ENCODE measurements at regions not wholly inside any gene's neighbourhood (a gene's known extent, or its start where the extent isn't known, plus 50 kb on each side); places are given as distances from the start of the nearest gene placed in this dataset.

DNA sequence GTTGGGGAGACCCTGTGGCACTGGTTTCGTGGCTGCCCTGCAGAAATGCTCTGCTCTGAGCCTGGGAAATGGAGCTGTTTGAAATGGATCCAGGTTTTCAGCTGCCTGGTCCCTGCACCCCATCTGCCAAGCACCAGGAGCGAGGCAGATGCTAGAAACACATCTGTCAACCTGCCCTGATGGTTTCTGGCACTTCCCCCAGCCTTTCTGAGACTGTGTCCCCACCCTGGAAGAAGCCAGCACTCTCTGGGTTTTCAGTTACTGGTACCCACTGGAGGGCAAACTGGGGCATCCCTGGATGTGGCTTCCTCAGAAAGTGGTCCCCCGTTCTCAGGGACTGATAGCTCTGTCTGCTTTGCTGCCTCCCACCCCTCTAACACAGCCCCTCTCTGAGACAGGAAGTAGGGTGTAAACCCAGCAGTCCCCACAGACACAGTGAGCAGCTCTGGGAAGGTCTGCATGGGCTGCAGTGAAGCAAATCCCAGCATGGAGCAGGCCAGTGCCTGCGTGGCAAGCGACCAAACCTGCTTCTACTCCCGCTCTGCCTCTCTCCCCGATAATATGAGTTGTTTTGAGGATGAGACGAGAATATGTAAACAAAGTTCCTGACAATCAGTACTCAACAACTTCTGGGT lies 54.2 kb upstream of the MAFB start:
- H3K9me3 ChIP-seq (ENCODE audit: low read length) = no peaks in the 10 kb centered on the region
- no peak overlapping the region for H3K9ac ChIP-seq (ENCODE audit: low read length)
- intact Hi-C loops (cut with micrococcal nuclease) = no loop called here
- ChIA-PET CTCF (no interaction called here), POLR2A (ENCODE audit: unreplicated experiment) (interaction anchor here (0.6 kb wide), 1 partner anchor 1552 kb away, joined by 3 read pairs; no protein-coding TSS in a partner anchor)
- no peak overlapping the region for H3K4me3 ChIP-seq (ENCODE audit: low read length)
- DNase-seq = no peak
- H3K79me2 ChIP-seq (ENCODE audit: low read length) = no peaks in the 10 kb centered on the region
- no peaks in the 10 kb centered on the region for H3F3A ChIP-seq (ENCODE audit: low read length, unreplicated experiment)
- H3K4me2 ChIP-seq (ENCODE audit: low read length) = no peak overlapping the region
- H3K27me3 ChIP-seq (ENCODE audit: low read length) = peaks cover 63% of the 10 kb centered on the region
- H4K20me1 ChIP-seq (ENCODE audit: low read length) = no peaks in the 10 kb centered on the region
- no peaks in the 10 kb centered on the region for H3K36me3 ChIP-seq (ENCODE audit: low read depth, low read length)
- no peak overlapping the region for H3K27ac ChIP-seq (ENCODE audit: low read length)
- ATAC-seq = no peak
- H3K9me2 ChIP-seq (replicated peaks; ENCODE audit: low read length) = no peaks in the 10 kb centered on the region
- no peak overlapping the region for H2AFZ ChIP-seq (ENCODE audit: low read length)
- H3K4me1 ChIP-seq (ENCODE audit: insufficient read depth, low read length) = no peaks in the 10 kb centered on the region
- no peak for TF ChIP-seq EZH2phosphoT487 (IDR thresholded peaks at IDR 0.05; ENCODE audit: borderline replicate concordance, low read length)
- no peak for TF ChIP-seq EZH2 (IDR thresholded peaks at IDR 0.05; ENCODE audit: low read length, unreplicated experiment)
- TF ChIP-seq, protein P1, sequence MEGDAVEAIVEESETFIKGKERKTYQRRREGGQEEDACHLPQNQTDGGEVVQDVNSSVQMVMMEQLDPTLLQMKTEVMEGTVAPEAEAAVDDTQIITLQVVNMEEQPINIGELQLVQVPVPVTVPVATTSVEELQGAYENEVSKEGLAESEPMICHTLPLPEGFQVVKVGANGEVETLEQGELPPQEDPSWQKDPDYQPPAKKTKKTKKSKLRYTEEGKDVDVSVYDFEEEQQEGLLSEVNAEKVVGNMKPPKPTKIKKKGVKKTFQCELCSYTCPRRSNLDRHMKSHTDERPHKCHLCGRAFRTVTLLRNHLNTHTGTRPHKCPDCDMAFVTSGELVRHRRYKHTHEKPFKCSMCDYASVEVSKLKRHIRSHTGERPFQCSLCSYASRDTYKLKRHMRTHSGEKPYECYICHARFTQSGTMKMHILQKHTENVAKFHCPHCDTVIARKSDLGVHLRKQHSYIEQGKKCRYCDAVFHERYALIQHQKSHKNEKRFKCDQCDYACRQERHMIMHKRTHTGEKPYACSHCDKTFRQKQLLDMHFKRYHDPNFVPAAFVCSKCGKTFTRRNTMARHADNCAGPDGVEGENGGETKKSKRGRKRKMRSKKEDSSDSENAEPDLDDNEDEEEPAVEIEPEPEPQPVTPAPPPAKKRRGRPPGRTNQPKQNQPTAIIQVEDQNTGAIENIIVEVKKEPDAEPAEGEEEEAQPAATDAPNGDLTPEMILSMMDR (conservative IDR thresholded peaks at IDR 0.05; ENCODE audit: low read depth, low read length) = no peak
- no TSS peak for BruUV-seq (replicated peaks)

GRCh38 chr20:40744072-40744817 lies 55.2 kb upstream of the MAFB start:
- H3K9me3 ChIP-seq (ENCODE audit: low read length) = no peaks in the 10 kb centered on the region
- no peak overlapping the region for H3K4me2 ChIP-seq (ENCODE audit: low read length)
- ATAC-seq (no peak), DNase-seq (no peak)
- H3K9ac ChIP-seq (ENCODE audit: low read length) = no peak overlapping the region
- H3F3A ChIP-seq (ENCODE audit: low read length, unreplicated experiment) = no peaks in the 10 kb centered on the region
- no peaks in the 10 kb centered on the region for H3K4me1 ChIP-seq (ENCODE audit: insufficient read depth, low read length)
- H3K27ac ChIP-seq (ENCODE audit: low read length) = no peak overlapping the region
- H3K36me3 ChIP-seq (ENCODE audit: low read depth, low read length) = no peaks in the 10 kb centered on the region
- intact Hi-C loops (cut with micrococcal nuclease) = no loop called here
- POLR2A ChIA-PET (ENCODE audit: unreplicated experiment) = interaction anchor here (0.6 kb wide), 1 partner anchor 1553 kb away, joined by 3 read pairs; no protein-coding TSS in a partner anchor
- peaks cover 64% of the 10 kb centered on the region for H3K27me3 ChIP-seq (ENCODE audit: low read length)
- TF ChIP-seq, protein P1 (conservative IDR thresholded peaks at IDR 0.05; ENCODE audit: low read depth, low read length) = no peak
- TF ChIP-seq EZH2phosphoT487 (IDR thresholded peaks at IDR 0.05; ENCODE audit: borderline replicate concordance, low read length) (no peak), EZH2 (IDR thresholded peaks at IDR 0.05; ENCODE audit: low read length, unreplicated experiment) (no peak)
- no TSS peak for BruUV-seq (replicated peaks)
- CTCF ChIA-PET = no interaction called here
- no peaks in the 10 kb centered on the region for H4K20me1 ChIP-seq (ENCODE audit: low read length)
- H3K9me2 ChIP-seq (replicated peaks; ENCODE audit: low read length) = no peaks in the 10 kb centered on the region
- H3K4me3 ChIP-seq (ENCODE audit: low read length) = no peak overlapping the region
- no peaks in the 10 kb centered on the region for H3K79me2 ChIP-seq (ENCODE audit: low read length)
- H2AFZ ChIP-seq (ENCODE audit: low read length) = no peak overlapping the region

DNA sequence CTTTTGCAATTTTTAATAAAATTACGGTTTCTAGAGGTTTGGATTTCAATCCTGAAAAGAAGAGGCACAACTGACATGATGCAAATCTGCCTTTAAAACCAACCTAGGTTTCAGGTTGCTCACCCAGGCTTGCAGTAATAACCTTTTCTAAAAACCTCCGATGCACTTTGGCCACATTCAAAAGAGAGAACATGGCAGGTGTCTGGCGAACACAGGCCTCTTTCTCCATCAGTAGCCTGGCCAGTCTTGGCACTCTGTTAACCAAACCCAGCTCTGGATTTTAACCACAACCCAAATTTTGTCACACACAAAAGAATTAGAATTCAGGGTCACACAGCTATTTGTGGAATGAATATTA lies 55.8 kb upstream of the MAFB start:
- H3K4me2 ChIP-seq (ENCODE audit: low read length) = no peak overlapping the region
- ATAC-seq (no peak), DNase-seq (no peak)
- H3K9me2 ChIP-seq (replicated peaks; ENCODE audit: low read length) = no peaks in the 10 kb centered on the region
- H3K27me3 ChIP-seq (ENCODE audit: low read length) = peaks cover 61% of the 10 kb centered on the region
- H3K27ac ChIP-seq (ENCODE audit: low read length) = no peak overlapping the region
- no peaks in the 10 kb centered on the region for H3K79me2 ChIP-seq (ENCODE audit: low read length)
- H2AFZ ChIP-seq (ENCODE audit: low read length) = no peak overlapping the region
- no peaks in the 10 kb centered on the region for H3K9me3 ChIP-seq (ENCODE audit: low read length)
- H3K36me3 ChIP-seq (ENCODE audit: low read depth, low read length) = no peaks in the 10 kb centered on the region
- ChIA-PET POLR2A (ENCODE audit: unreplicated experiment) (no interaction called here), CTCF (no interaction called here)
- no peaks in the 10 kb centered on the region for H4K20me1 ChIP-seq (ENCODE audit: low read length)
- H3K9ac ChIP-seq (ENCODE audit: low read length) = no peak overlapping the region
- H3K4me3 ChIP-seq (ENCODE audit: low read length) = no peak overlapping the region
- H3F3A ChIP-seq (ENCODE audit: low read length, unreplicated experiment) = no peaks in the 10 kb centered on the region
- no TSS peak for BruUV-seq (replicated peaks)
- no peak for TF ChIP-seq EZH2 (IDR thresholded peaks at IDR 0.05; ENCODE audit: low read length, unreplicated experiment)
- no peak for TF ChIP-seq EZH2phosphoT487 (IDR thresholded peaks at IDR 0.05; ENCODE audit: borderline replicate concordance, low read length)
- TF ChIP-seq, protein P1 (conservative IDR thresholded peaks at IDR 0.05; ENCODE audit: low read depth, low read length) = no peak
- intact Hi-C loops (cut with micrococcal nuclease) = no loop called here
- no peaks in the 10 kb centered on the region for H3K4me1 ChIP-seq (ENCODE audit: insufficient read depth, low read length)
